K562 (cell line): ENCODE measurements at regions not wholly inside any gene's neighbourhood (a gene's known extent, or its start where the extent isn't known, plus 50 kb on each side); places are given as distances from the start of the nearest gene placed in this dataset.

Experiments used
- ATAC-seq: fragments of 200-7000 bp; cut with Tn5 transposase; 3 replicates; pipeline ENCODE4 v1.9.1; 2020; ENCODE audit warnings: moderate library complexity
- BruUV-seq: library from RNA; stranded (reverse); fragments of 400-500 nt; replicated peaks from 2 replicates; lab custom pipeline; 2021; lab: Mats Ljungman, UMichigan
- CTCF ChIA-PET: fragments of 300-600 bp; formaldehyde crosslinking; extraction: SDS; loops from one replicate; lab custom pipeline; 2021; ENCODE audit warnings: low intra/inter-chr PET ratio; lab: Yijun Ruan, JAX
- POLR2A ChIA-PET: fragments of 300-600, 350-650 bp; sonication (Branson Sonifier 250); formaldehyde crosslinking; extraction: SDS; loops from one replicate; lab custom pipeline; 2021; ENCODE audit warnings: antibody characterized with exemption, inconsistent platforms; lab: Yijun Ruan, JAX
- DNase-seq, 4 experiments: peaks; one replicate each; pipeline versions ENCODE4 v3.0.0 to v3.0.0-alpha.2; 2011 to 2018; ENCODE audit warnings: low spot score in 3 of 4, mixed read lengths in 3 of 4; ENCODE audit errors: extremely low read depth in 1 of 4
- FAIRE-seq: peaks from 2 replicates; lab custom pipeline; 2011; peaks lifted over from hg19 to GRCh38; lab: Jason Lieb, UNC
- H2AFZ ChIP-seq: 2 replicates; pipeline ENCODE4 v1.6.0; 2011; ENCODE audit warnings: low read depth, low read length, control low read depth, inconsistent platforms
- H3K27ac ChIP-seq: fragments of 200-600 bp; 3 replicates; pipeline ENCODE4 v1.8.0; 2011; ENCODE audit warnings: low read depth, mild to moderate bottlenecking, control low read depth, inconsistent platforms, low read length, moderate library complexity, mixed read lengths; ENCODE audit errors: extremely low read depth
- H3K27me3 ChIP-seq, 2 experiments: fragments of 300-600 bp in 1 of 2; 2 replicates in 1 of 2; 3 replicates in 1 of 2; pipeline versions ENCODE4 v1.6.0 to v1.8.0; 2011; ENCODE audit warnings: inconsistent platforms in 2 of 2, low read length in 2 of 2, mild to moderate bottlenecking in 1 of 2, mixed read lengths in 1 of 2, moderate library complexity in 1 of 2; ENCODE audit not compliant: control insufficient read depth in 2 of 2, insufficient read depth in 2 of 2
- H3K36me3 ChIP-seq: fragments of 300-600 bp; 3 replicates; pipeline ENCODE4 v1.8.0; 2011; ENCODE audit warnings: mild to moderate bottlenecking, low read length, inconsistent platforms; ENCODE audit not compliant: control insufficient read depth, insufficient read depth
- H3K4me1 ChIP-seq, 2 experiments: fragments of 200-600 bp in 1 of 2; replicated peaks in 1 of 2; 2 replicates in 1 of 2; 3 replicates in 1 of 2; pipeline versions ENCODE4 v1.5.1 to v1.8.0; 2011; ENCODE audit warnings: inconsistent platforms in 2 of 2, low read length in 2 of 2, mild to moderate bottlenecking in 1 of 2, mixed read lengths in 1 of 2, moderate library complexity in 1 of 2; ENCODE audit not compliant: control insufficient read depth in 2 of 2, insufficient read depth in 2 of 2
- H3K4me2 ChIP-seq: 2 replicates; pipeline ENCODE4 v1.6.1; 2011; ENCODE audit warnings: low read length, control low read depth, inconsistent platforms, mixed read lengths; ENCODE audit not compliant: insufficient read depth
- H3K4me3 ChIP-seq: fragments of 200-600 bp; sonication (generic), shearing (Covaris generic); 2 replicates; pipeline ENCODE4 v1.5.1; 2016; ENCODE audit warnings: control low read depth, inconsistent platforms
- H3K79me2 ChIP-seq: fragments of 200-600 bp; 3 replicates; pipeline ENCODE4 v1.8.0; 2011; ENCODE audit warnings: low read length, inconsistent platforms; ENCODE audit not compliant: control insufficient read depth, insufficient read depth
- H3K9ac ChIP-seq, 2 experiments: 2 replicates each; pipeline versions ENCODE4 v1.6.0 to v1.6.1; 2011; ENCODE audit warnings: low read depth in 2 of 2, low read length in 2 of 2, control low read depth in 1 of 2, inconsistent platforms in 1 of 2, mild to moderate bottlenecking in 1 of 2, mixed read lengths in 1 of 2; ENCODE audit not compliant: insufficient read depth in 1 of 2
- H3K9me1 ChIP-seq: one replicate; pipeline ENCODE4 v1.6.0; 2011; ENCODE audit warnings: inconsistent platforms, mild to moderate bottlenecking, low read length, moderate library complexity; ENCODE audit not compliant: control insufficient read depth, insufficient read depth
- H3K9me3 ChIP-seq: replicated peaks from 2 replicates; pipeline ENCODE4 v1.5.1; 2011; ENCODE audit warnings: low read depth, low read length, inconsistent platforms; ENCODE audit not compliant: control insufficient read depth, insufficient read depth
- H4K20me1 ChIP-seq: replicated peaks from 2 replicates; pipeline ENCODE4 v1.6.1; 2011; ENCODE audit warnings: low read length, inconsistent platforms, mixed read lengths; ENCODE audit not compliant: control insufficient read depth, insufficient read depth
- GTF2F1 ChIP-seq: IDR thresholded peaks from 2 replicates; pipeline ENCODE4 v1.6.1; 2011; ENCODE audit warnings: low read depth, low read length, improper control_type of control experiment
- L3MBTL2 ChIP-seq: fragments of 450-650 bp; IDR thresholded peaks from 2 replicates; pipeline ENCODE4 v1.6.1; 2016; ENCODE audit warnings: mild to moderate bottlenecking, moderate library complexity
- MEF2D ChIP-seq: conservative IDR thresholded peaks from 2 replicates; pipeline ENCODE4 v1.6.1; 2016; ENCODE audit warnings: low read depth, missing genetic modification characterization, missing compliant biosample characterization
- MEIS2 ChIP-seq: fragments of 450-650 bp; IDR thresholded peaks from 2 replicates; pipeline ENCODE4 v1.6.1; 2014; ENCODE audit warnings: mild to moderate bottlenecking; ENCODE audit not compliant: partially characterized antibody
- NFE2L1 ChIP-seq: fragments of 450-650 bp; IDR thresholded peaks from 2 replicates; pipeline ENCODE4 v1.6.1; 2016; ENCODE audit warnings: missing genetic modification characterization, low read depth, mild to moderate bottlenecking, missing compliant biosample characterization, moderate library complexity, borderline replicate concordance
- WHSC1 ChIP-seq: IDR thresholded peaks from one replicate; pipeline ENCODE4 v1.6.1; 2012; ENCODE audit warnings: low read length, control low read depth, inconsistent platforms
- ZNF778 ChIP-seq: fragments of 450-650 bp; formaldehyde crosslinking; IDR thresholded peaks from 2 replicates; pipeline ENCODE4 v1.4.0; 2020; ENCODE audit warnings: mild to moderate bottlenecking, moderate library complexity
- WGBS: fragments of 100-300 bp; shearing (Covaris generic); methylation state at CpG from one replicate; pipeline ENCODE4 v1.1.6; 2016; ENCODE audit warnings: low coverage, mixed read lengths; ENCODE audit not compliant: insufficient coverage; ENCODE audit errors: missing lambda C conversion rate; 5-methylcytosine and 5-hydroxymethylcytosine counted together
- in situ Hi-C: fragments of 300-500 bp; cut with MboI; formaldehyde crosslinking; loops from 4 replicates; pipeline ENCODE4 v1.15.0; 2018; ENCODE audit warnings: inconsistent platforms, mixed read lengths
- intact Hi-C: fragments of 100-400 bp; cut with micrococcal nuclease; formaldehyde crosslinking; loops from 2 replicates; pipeline ENCODE4 v1.14.2; 2022
- TF ChIP-seq, protein P1 (sequence below): fragments of 450-650 bp; IDR thresholded peaks from 2 replicates; pipeline ENCODE4 v1.6.1; 2018; ENCODE audit not compliant: partially characterized antibody
- TF ChIP-seq, protein P2 (sequence below): sonication (generic); formaldehyde crosslinking; IDR thresholded peaks from 2 replicates; pipeline ENCODE4 v1.5.0; 2020; ENCODE audit warnings: missing genetic modification reagents
- TF ChIP-seq, protein P3 (sequence below): sonication (generic); formaldehyde crosslinking; IDR thresholded peaks from 2 replicates; pipeline ENCODE4 v1.8.0; 2022; ENCODE audit warnings: mild to moderate bottlenecking, missing genetic modification reagents
- TF ChIP-seq, protein P4 (sequence below): fragments of 450-650 bp; IDR thresholded peaks from one replicate; pipeline ENCODE4 v1.6.1; 2018; ENCODE audit warnings: mild to moderate bottlenecking, moderate library complexity; ENCODE audit not compliant: partially characterized antibody
- TF ChIP-seq, protein P5 (sequence below): sonication (generic); formaldehyde crosslinking; IDR thresholded peaks from 2 replicates; pipeline ENCODE4 v1.8.0; 2022; ENCODE audit warnings: mild to moderate bottlenecking, missing genetic modification reagents

DNA sequence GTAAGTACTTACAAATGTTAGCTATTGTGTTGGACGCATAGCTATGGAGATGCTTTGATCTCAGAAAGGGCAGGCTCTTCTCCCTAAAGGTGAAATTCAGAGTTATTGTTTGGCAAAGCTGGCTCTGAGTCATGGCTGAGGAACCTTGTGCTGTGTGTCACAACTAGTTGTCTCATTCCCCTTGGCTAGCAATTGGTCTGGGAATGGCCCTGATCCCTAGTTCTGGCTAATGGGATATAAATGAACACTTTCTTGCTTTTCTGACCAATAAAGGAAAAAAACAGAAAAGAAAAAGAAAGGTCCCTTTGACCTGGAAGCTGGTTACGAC lies 210.6 kb downstream of the MAP2K4 start:
- Histone ChIP-seq H3K27me3 (peaks cover 0 to 6% of the 10 kb centered on the region in 2 experiments; a peak in 2 of 5 replicates), H3K4me3 (no peak overlapping the region), H3K4me2 (no peak overlapping the region), H4K20me1 (no peaks in the 10 kb centered on the region), H3K9me1 (no peaks in the 10 kb centered on the region), H2AFZ (no peak overlapping the region), H3K9ac (no peak overlapping the region), H3K9me3 (no peaks in the 10 kb centered on the region), H3K27ac (no peak overlapping the region), H3K79me2 (no peaks in the 10 kb centered on the region), H3K4me1 (peaks cover 0 to 3% of the 10 kb centered on the region in 2 experiments; a peak in 2 of 5 replicates), H3K36me3 (no peaks in the 10 kb centered on the region)
- intact Hi-C loops (no loop called here), in situ Hi-C loops (no loop called here)
- DNase-seq (no peak), ATAC-seq (no peak), FAIRE-seq (no peak)
- no TSS peak for BruUV-seq
- 0% methylated on average over 2 of the region's 2 CpGs for WGBS
- ChIA-PET CTCF (no interaction called here), POLR2A (interaction anchor here (1.1 kb wide), 1 partner anchor 14 kb away, joined by 3 read pairs; no protein-coding TSS in a partner anchor)
- TF ChIP-seq MEIS2 (no peak), ZNF778 (CRISPR knock-in tag) (no peak), NFE2L1 (no peak), GTF2F1 (no peak), L3MBTL2 (no peak), MEF2D (tag) (no peak), WHSC1 (no peak)
- TF ChIP-seq, protein P1, sequence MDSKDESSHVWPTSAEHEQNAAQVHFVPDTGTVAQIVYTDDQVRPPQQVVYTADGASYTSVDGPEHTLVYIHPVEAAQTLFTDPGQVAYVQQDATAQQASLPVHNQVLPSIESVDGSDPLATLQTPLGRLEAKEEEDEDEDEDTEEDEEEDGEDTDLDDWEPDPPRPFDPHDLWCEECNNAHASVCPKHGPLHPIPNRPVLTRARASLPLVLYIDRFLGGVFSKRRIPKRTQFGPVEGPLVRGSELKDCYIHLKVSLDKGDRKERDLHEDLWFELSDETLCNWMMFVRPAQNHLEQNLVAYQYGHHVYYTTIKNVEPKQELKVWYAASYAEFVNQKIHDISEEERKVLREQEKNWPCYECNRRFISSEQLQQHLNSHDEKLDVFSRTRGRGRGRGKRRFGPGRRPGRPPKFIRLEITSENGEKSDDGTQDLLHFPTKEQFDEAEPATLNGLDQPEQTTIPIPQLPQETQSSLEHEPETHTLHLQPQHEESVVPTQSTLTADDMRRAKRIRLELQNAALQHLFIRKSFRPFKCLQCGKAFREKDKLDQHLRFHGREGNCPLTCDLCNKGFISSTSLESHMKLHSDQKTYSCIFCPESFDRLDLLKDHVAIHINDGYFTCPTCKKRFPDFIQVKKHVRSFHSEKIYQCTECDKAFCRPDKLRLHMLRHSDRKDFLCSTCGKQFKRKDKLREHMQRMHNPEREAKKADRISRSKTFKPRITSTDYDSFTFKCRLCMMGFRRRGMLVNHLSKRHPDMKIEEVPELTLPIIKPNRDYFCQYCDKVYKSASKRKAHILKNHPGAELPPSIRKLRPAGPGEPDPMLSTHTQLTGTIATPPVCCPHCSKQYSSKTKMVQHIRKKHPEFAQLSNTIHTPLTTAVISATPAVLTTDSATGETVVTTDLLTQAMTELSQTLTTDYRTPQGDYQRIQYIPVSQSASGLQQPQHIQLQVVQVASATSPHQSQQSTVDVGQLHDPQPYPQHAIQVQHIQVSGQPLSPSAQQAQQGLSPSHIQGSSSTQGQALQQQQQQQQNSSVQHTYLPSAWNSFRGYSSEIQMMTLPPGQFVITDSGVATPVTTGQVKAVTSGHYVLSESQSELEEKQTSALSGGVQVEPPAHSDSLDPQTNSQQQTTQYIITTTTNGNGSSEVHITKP: no peak
- TF ChIP-seq, protein P2, sequence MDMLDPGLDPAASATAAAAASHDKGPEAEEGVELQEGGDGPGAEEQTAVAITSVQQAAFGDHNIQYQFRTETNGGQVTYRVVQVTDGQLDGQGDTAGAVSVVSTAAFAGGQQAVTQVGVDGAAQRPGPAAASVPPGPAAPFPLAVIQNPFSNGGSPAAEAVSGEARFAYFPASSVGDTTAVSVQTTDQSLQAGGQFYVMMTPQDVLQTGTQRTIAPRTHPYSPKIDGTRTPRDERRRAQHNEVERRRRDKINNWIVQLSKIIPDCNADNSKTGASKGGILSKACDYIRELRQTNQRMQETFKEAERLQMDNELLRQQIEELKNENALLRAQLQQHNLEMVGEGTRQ (CRISPR knock-in tag): no peak
- TF ChIP-seq, protein P3, sequence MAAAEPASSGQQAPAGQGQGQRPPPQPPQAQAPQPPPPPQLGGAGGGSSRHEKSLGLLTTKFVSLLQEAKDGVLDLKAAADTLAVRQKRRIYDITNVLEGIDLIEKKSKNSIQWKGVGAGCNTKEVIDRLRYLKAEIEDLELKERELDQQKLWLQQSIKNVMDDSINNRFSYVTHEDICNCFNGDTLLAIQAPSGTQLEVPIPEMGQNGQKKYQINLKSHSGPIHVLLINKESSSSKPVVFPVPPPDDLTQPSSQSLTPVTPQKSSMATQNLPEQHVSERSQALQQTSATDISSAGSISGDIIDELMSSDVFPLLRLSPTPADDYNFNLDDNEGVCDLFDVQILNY (CRISPR knock-in tag): no peak
- TF ChIP-seq, protein P4, sequence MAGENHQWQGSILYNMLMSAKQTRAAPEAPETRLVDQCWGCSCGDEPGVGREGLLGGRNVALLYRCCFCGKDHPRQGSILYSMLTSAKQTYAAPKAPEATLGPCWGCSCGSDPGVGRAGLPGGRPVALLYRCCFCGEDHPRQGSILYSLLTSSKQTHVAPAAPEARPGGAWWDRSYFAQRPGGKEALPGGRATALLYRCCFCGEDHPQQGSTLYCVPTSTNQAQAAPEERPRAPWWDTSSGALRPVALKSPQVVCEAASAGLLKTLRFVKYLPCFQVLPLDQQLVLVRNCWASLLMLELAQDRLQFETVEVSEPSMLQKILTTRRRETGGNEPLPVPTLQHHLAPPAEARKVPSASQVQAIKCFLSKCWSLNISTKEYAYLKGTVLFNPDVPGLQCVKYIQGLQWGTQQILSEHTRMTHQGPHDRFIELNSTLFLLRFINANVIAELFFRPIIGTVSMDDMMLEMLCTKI: no peak
- TF ChIP-seq, protein P5, sequence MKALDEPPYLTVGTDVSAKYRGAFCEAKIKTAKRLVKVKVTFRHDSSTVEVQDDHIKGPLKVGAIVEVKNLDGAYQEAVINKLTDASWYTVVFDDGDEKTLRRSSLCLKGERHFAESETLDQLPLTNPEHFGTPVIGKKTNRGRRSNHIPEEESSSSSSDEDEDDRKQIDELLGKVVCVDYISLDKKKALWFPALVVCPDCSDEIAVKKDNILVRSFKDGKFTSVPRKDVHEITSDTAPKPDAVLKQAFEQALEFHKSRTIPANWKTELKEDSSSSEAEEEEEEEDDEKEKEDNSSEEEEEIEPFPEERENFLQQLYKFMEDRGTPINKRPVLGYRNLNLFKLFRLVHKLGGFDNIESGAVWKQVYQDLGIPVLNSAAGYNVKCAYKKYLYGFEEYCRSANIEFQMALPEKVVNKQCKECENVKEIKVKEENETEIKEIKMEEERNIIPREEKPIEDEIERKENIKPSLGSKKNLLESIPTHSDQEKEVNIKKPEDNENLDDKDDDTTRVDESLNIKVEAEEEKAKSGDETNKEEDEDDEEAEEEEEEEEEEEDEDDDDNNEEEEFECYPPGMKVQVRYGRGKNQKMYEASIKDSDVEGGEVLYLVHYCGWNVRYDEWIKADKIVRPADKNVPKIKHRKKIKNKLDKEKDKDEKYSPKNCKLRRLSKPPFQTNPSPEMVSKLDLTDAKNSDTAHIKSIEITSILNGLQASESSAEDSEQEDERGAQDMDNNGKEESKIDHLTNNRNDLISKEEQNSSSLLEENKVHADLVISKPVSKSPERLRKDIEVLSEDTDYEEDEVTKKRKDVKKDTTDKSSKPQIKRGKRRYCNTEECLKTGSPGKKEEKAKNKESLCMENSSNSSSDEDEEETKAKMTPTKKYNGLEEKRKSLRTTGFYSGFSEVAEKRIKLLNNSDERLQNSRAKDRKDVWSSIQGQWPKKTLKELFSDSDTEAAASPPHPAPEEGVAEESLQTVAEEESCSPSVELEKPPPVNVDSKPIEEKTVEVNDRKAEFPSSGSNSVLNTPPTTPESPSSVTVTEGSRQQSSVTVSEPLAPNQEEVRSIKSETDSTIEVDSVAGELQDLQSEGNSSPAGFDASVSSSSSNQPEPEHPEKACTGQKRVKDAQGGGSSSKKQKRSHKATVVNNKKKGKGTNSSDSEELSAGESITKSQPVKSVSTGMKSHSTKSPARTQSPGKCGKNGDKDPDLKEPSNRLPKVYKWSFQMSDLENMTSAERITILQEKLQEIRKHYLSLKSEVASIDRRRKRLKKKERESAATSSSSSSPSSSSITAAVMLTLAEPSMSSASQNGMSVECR: no peak
